ENCODE measurements at regions not wholly inside any gene's neighbourhood (a gene's known extent, or its start where the extent isn't known, plus 50 kb on each side); places are given as distances from the start of the nearest gene placed in this dataset.

DNA sequence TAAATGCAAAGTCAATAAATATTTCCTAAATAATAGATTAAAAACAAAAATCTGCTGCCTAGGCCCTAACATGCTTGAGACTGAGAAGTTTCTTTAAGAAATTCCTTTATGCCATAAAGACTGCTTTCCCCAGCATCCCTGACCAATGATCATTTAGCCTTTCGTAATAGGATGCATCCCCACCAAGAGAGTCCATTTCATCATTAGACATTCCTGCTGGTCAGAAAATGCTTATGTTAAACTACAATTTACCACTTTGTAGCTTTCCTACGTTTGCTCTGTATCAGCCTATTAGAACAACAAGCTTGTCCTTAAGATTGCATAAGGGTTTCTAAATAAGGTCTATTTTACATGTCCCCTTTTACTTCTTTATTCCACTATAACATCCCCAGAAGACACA lies 59.8 kb upstream of the HSF2 start:
- TF ChIP-seq, protein P1, sequence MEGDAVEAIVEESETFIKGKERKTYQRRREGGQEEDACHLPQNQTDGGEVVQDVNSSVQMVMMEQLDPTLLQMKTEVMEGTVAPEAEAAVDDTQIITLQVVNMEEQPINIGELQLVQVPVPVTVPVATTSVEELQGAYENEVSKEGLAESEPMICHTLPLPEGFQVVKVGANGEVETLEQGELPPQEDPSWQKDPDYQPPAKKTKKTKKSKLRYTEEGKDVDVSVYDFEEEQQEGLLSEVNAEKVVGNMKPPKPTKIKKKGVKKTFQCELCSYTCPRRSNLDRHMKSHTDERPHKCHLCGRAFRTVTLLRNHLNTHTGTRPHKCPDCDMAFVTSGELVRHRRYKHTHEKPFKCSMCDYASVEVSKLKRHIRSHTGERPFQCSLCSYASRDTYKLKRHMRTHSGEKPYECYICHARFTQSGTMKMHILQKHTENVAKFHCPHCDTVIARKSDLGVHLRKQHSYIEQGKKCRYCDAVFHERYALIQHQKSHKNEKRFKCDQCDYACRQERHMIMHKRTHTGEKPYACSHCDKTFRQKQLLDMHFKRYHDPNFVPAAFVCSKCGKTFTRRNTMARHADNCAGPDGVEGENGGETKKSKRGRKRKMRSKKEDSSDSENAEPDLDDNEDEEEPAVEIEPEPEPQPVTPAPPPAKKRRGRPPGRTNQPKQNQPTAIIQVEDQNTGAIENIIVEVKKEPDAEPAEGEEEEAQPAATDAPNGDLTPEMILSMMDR (conservative IDR thresholded peaks at IDR 0.05; ENCODE audit: low read depth, low read length): no peak

DNA sequence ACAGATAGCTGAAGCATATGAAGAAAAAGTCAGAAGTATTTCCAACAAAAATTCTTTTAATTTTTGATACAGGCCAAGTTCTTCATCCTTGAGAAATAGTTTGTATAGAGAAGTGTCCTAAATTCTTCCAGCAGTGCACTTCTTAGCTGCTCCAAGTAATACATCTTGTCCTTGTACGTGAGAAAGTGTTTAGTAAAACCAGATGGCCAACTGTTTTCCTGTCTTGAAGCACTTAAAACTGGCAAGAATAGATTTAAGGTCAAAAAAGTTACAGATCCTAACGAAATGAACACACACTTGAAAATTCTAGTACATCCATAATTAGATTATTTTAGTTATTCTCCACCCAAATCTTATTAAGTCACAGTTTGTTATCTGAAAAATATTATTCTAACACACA lies 52.2 kb upstream of the HSF2 start:
- Histone ChIP-seq H3K4me2 (no peak overlapping the region), H3K4me1 (ENCODE audit: low read depth, poor library complexity, severe bottlenecking) (no peaks in the 10 kb centered on the region), H4K20me1 (ENCODE audit: insufficient read depth) (no peaks in the 10 kb centered on the region), H3K27ac (no peak overlapping the region), H3K4me3 (IDR thresholded peaks at IDR 0.05; ENCODE audit: insufficient read depth, low read depth, low read length) (no peak overlapping the region), H3K36me3 (ENCODE audit: insufficient read depth) (no peaks in the 10 kb centered on the region), H3K9ac (no peak overlapping the region), H3K79me2 (ENCODE audit: insufficient read depth, low read depth) (no peaks in the 10 kb centered on the region), H3K27me3 (ENCODE audit: insufficient read depth, low read depth) (no peaks in the 10 kb centered on the region), H2AFZ (ENCODE audit: low read depth) (no peak overlapping the region)
- TF ChIP-seq, protein P1 (conservative IDR thresholded peaks at IDR 0.05; ENCODE audit: low read depth, low read length): no peak

More for the DNA sequence above, 59.8 kb upstream of the HSF2 start:
- Histone ChIP-seq H2AFZ (ENCODE audit: low read depth) (no peak overlapping the region), H3K9ac (no peak overlapping the region), H3K4me1 (ENCODE audit: low read depth, poor library complexity, severe bottlenecking) (no peaks in the 10 kb centered on the region), H3K36me3 (ENCODE audit: insufficient read depth) (no peaks in the 10 kb centered on the region; the same call in 1 of the 2 replicates), H4K20me1 (ENCODE audit: insufficient read depth) (no peaks in the 10 kb centered on the region), H3K27ac (no peak overlapping the region), H3K4me3 (IDR thresholded peaks at IDR 0.05; ENCODE audit: insufficient read depth, low read depth, low read length) (no peak overlapping the region), H3K79me2 (ENCODE audit: insufficient read depth, low read depth) (no peaks in the 10 kb centered on the region), H3K4me2 (no peak overlapping the region), H3K27me3 (ENCODE audit: insufficient read depth, low read depth) (no peaks in the 10 kb centered on the region)

DNA sequence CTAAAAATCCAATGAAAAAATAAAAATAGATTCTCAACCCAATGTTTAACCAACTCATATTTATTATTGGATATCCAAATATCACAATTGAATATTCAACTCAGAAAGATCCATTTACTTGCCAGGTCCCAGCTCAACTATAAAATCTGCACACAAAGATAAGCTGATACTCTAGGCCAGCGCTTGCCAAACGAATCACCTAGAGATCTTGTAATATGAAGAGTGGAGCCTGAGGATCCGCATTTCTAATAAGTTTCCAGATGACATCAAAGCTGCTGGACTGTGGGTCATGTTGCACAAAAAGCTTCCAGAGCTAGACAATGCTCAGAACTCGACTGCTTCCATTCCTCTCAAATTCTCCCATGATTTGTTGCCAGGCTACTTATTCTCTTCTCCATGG lies 51.7 kb upstream of the HSF2 start:
- TF ChIP-seq, protein P1 (conservative IDR thresholded peaks at IDR 0.05; ENCODE audit: low read depth, low read length): no peak
- no peak overlapping the region for H3K4me2 ChIP-seq
- no peaks in the 10 kb centered on the region for H3K36me3 ChIP-seq (ENCODE audit: insufficient read depth)
- H3K9ac ChIP-seq: no peak overlapping the region
- H3K27ac ChIP-seq: no peak overlapping the region
- H3K27me3 ChIP-seq (ENCODE audit: insufficient read depth, low read depth): no peaks in the 10 kb centered on the region
- H3K4me1 ChIP-seq (ENCODE audit: low read depth, poor library complexity, severe bottlenecking): no peaks in the 10 kb centered on the region
- H4K20me1 ChIP-seq (ENCODE audit: insufficient read depth): no peaks in the 10 kb centered on the region
- H3K79me2 ChIP-seq (ENCODE audit: insufficient read depth, low read depth): no peaks in the 10 kb centered on the region
- no peak overlapping the region for H2AFZ ChIP-seq (ENCODE audit: low read depth)
- no peak overlapping the region for H3K4me3 ChIP-seq (IDR thresholded peaks at IDR 0.05; ENCODE audit: insufficient read depth, low read depth, low read length)
